ENCODE measurements at regions not wholly inside any gene's neighbourhood (a gene's known extent, or its start where the extent isn't known, plus 50 kb on each side); places are given as distances from the start of the nearest gene placed in this dataset.
"Not testable (repeated sequence)": the region's sequence is repeated elsewhere in the genome, so short reads cannot be mapped to it uniquely, and the experiment has no call there.

- DNase-seq = not testable (repeated sequence)
Measured at GRCh38 chr5:30455484-30455883, 738.0 kb upstream of the CDH6 start.

GRCh38 chr5:30453168-30453567, 740.3 kb upstream of the CDH6 start:
- no peak for DNase-seq

DNA sequence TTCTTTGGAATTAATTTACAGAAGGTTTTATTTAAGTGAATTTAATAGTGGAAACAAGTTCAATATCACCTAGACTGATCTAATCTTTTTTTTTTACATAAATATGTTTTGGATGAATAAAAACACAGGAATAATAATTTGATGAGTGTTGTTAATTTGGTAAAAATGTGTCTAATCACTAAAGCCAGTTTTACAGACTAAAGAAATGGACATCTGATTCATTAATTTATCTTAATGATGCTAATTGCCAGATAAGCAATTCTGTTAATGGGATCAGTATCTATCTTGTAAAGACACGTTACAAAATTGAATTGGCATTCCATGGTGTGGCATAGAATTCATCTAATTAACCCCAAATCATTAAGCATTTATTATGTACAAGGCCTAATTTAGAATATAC, 743.3 kb upstream of the CDH6 start:
- no peak for DNase-seq

- no peak for DNase-seq
Measured at GRCh38 chr5:30447431-30447830, 746.1 kb upstream of the CDH6 start.

GRCh38 chr5:30446456-30446855, 747.0 kb upstream of the CDH6 start:
- DNase-seq = no peak

GRCh38 chr5:30438785-30439184, 754.7 kb upstream of the CDH6 start:
- no peak for DNase-seq

DNA sequence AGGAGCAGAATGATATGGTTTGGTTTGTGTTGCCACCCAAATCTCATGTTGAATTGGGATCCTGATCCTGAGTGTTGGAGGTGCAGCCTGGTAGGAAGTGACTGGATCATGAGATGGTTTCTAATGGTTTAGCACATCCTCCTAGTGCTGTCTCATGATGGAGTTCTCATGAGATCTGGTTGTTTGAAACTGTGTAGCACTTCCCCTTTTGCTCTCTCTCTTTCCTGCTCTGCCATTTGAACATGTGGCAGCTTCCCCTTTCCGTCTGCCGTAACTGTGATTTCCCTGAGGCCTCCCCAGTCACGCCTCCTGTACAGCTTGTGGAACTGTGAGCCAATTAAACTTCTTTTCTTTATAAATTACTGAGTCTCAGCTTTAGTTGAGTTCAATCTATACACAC, 756.8 kb upstream of the CDH6 start:
- no peak for DNase-seq

- DNase-seq = not testable (repeated sequence)
Measured at GRCh38 chr5:30428866-30429407, 764.5 kb upstream of the CDH6 start.

GRCh38 chr5:30414078-30414477, 779.4 kb upstream of the CDH6 start:
- DNase-seq = no peak

DNA sequence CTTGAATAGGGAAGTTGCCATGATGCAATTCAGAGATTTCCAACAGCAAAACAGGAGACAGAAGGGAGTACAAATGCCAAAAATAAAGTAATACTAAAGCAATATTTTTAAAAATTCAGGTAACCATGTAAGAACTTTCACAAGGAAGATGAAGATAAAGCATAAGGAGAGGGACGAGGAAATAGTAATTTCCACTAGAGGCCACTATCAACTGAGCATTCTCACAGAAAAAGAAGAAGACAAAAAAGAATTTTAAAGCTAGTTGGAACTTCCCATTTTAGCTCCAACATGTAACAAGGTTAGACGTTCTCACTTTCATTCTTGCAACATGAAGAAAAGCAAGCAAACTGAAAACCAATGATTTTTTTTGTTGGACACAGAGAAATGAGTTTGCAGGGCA, 779.9 kb upstream of the CDH6 start:
- DNase-seq = no peak

DNA sequence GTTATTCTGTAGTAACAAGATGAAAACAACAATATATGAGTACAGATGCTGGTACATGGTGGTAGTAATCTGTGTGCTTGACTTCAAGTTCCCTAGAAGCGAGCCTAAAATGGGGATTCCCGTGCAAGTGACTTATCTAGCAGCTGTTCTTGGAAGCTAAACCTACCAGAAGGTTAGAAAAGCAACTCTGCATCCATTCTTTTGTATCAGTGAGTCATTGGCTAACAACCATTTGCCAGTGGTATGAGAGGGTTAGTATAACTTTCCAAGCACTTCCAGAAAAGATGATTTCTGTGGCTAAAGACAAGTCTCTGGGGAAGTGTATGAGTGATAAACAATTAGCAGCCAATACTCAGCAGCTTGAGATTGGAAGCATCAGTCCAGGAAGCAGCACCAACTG, 787.7 kb upstream of the CDH6 start:
- DNase-seq = no peak

DNA sequence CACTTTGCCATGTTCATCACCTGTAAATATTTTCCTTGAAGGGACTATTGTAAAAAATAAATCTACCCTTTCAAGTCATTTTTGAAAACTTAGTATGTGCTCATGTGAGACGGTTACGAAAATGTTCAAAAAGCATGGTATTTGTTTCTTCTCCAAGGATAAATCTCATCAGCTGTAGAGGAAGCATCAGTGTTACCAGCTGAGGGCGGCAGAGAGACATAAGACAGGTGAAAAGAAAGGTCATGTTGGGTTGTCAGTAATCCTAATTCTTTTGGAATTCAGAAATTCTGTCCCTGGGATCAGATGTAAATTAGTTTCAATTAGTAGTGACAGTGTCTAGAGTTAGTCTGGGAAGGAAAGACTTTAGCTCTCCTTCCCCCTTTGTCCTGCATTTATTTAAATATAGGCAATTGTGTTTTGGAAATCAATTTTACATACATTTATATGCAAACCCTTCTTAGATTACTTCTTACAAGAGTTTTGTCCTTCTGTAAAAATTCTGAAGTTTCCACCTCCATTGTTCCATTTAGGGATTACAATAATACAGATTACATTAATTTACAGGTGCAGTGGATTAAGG, 791.9 kb upstream of the CDH6 start:
- peak; percentile 1 for DNase-seq

DNA sequence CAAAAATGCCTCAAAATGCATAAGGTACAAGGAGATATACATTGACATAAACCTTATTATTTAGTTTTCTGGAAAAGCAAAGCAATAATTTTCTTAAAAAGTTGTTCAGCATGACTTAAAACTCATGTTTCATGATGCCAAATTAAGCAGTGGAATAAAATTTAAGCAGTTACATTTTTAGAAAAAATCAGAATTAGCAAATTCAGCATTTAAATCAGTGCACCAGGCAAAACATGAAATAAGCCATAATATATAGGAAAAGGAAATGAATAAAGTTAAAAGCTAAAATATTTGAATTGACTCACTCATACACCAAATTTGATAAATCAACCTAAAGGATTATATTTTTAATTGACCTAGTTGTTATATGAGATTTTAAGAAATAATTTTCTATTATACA, 795.1 kb upstream of the CDH6 start:
- DNase-seq = no peak

GRCh38 chr5:30392897-30393296, 800.6 kb upstream of the CDH6 start:
- no peak for DNase-seq

DNA sequence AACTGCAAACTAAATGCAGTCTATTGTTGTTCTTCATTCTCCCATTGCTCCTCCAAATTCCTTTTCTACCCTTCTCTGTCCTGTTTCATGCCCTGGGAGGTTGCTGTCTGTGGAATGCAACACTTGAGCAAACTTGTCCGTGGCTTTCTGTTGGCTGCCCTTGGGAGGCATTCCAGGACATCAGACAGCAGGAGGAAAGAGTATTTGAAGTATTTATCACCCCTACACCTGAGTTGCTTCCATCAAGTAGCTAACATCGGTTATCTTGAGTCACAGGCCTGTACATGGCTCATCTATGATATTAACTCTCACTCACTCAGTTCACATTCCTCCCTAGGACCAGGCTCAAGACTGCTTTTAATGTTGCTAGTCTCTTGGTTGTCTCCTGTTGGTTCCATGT, 803.4 kb upstream of the CDH6 start:
- DNase-seq = no peak

GRCh38 chr5:30387974-30388632, 805.4 kb upstream of the CDH6 start:
- DNase-seq = no peak

GRCh38 chr5:30385754-30386153, 807.7 kb upstream of the CDH6 start:
- no peak for DNase-seq

DNA sequence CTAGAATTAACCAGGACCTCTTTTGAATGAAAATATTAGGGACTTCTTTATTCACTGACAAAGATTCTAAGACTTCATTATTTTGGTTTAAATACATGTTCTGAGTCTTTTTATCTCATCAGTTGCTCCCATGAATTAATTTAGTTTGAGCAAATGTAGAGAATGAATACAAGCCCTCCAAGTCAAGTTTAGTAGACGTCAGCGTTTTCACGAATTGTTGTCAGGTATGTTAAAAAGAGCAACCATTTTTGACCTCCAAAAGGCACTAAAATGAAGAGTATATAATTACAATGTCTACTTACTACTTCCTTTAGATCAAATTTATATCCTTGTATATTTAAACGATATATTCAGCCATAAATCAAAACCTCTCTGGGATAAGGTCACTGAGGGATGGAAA, 809.3 kb upstream of the CDH6 start:
- DNase-seq = no peak

DNA sequence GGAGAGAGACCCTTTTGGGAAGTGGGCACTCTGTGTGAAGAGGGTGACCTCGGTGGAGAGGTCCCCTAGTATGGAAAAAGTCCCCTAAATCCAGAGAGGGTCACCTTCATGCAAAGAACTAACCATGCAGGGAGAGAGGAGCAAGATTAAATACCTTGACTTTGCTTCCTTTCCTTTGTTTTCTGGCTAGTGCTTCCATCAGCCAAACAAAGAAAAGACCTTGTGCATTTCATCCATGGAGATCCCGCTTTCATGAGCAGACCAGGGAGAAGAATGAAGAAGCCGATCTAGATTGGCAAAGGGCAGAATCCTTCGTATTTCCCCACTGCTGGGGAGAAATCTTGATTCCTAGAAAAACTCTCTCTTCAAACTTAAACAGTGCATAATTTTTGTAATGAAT, 813.3 kb upstream of the CDH6 start:
- DNase-seq = no peak

DNA sequence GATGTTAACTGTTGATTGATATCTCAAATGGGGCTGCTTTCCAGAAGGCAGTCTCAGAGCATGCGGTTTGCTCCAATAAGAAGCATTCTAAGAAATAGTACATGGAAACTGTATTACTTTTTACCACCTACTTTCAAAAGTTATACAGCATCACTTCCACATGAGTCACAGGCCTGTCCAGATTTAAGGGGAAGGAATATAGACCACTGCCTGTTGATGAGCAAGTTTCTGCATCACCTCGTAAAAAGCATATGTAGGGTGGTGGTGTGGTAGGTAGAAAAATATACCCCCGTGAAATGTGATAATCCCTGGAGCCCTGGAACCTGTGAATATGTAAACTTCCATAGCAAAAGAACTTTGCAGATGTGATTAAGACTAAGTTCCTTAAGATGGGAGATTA, 816.6 kb upstream of the CDH6 start:
- DNase-seq = no peak

DNA sequence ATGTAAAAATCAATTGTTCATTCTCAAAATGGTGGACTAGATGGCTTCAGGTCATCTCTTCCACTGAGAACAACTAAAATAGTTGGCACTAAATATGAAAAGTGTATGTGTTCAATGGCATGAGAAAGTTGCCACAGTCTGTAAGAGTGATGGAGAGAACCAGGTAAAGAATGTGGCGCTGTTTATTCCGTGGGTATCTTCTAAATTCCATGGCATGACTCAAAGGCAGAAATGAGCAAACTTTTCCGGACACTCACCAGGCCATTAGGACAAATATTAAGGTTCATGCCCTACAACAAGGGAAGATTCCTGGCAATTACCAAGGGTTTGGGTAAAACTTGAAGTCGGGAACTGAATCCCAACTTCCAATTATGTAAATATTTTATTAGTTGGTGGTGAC, 825.4 kb upstream of the CDH6 start:
- no peak for DNase-seq

DNA sequence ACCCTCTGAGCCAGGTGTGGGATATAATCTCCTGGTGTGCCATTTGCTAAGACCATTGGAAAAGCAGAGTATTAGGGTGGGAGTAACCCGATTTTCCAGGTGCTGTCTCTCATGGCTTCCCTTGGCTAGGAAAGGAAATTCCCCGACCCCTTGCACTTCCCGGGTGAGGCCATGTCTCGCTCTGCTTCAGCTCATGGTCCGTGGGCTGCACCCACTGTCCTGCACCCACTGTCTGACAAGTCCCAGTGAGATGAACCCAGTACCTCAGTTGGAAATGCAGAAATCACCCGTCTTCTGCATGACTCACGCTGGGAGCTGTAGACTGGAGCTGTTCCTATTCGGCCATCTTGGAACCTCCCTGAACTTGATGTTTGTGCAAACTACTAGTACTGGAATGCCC, 828.5 kb upstream of the CDH6 start:
- not testable (repeated sequence) for DNase-seq

GRCh38 chr5:30357371-30357770, 836.1 kb upstream of the CDH6 start:
- DNase-seq = no peak

GRCh38 chr5:30355675-30356074, 837.8 kb upstream of the CDH6 start:
- no peak for DNase-seq

GRCh38 chr5:30347858-30348257, 845.6 kb upstream of the CDH6 start:
- DNase-seq = no peak

All from NK-92 treated with Interleukin-12 subunit alpha and Interleukin-12 subunit beta, amount 100 ng/mL, for 24 hours (cell line).